Mucosa of rectum (tissue), 2 donors: ENCODE measurements at regions not wholly inside any gene's neighbourhood (a gene's known extent, or its start where the extent isn't known, plus 50 kb on each side); places are given as distances from the start of the nearest gene placed in this dataset.

Experiments
- H3K27ac ChIP-seq, 2 donors: one replicate each; pipeline ENCODE4 v1.7.0; 2013; ENCODE audit warnings: inconsistent platforms in 2 of 2, low read depth in 2 of 2, low read length in 2 of 2
- H3K27me3 ChIP-seq, 2 donors: one replicate each; pipeline ENCODE4 v1.7.0; 2013; ENCODE audit warnings: low read length in 2 of 2; ENCODE audit not compliant: control insufficient read depth in 2 of 2, insufficient read depth in 2 of 2
- H3K36me3 ChIP-seq, 2 donors: one replicate each; pipeline ENCODE4 v1.7.0; 2013; ENCODE audit warnings: low read length in 2 of 2; ENCODE audit not compliant: control insufficient read depth in 2 of 2, insufficient read depth in 2 of 2
- H3K4me1 ChIP-seq, 2 donors: one replicate each; pipeline ENCODE4 v1.7.0; 2013; ENCODE audit warnings: low read length in 2 of 2, mild to moderate bottlenecking in 1 of 2; ENCODE audit not compliant: control insufficient read depth in 2 of 2, insufficient read depth in 2 of 2
- H3K4me3 ChIP-seq, 2 donors: one replicate each; pipeline ENCODE4 v1.7.0; 2013; ENCODE audit warnings: low read length in 2 of 2
- H3K9ac ChIP-seq, 2 donors: one replicate each; pipeline ENCODE4 v1.7.0; 2013; ENCODE audit warnings: low read length in 2 of 2, low read depth in 1 of 2, mild to moderate bottlenecking in 1 of 2
- H3K9me3 ChIP-seq, 2 donors: one replicate each; pipeline ENCODE4 v1.7.0; 2013; ENCODE audit warnings: low read length in 2 of 2; ENCODE audit not compliant: control insufficient read depth in 2 of 2
- donor health status: healthy.
- donor health status: Normal muscosa, but diverticular disease.

DNA sequence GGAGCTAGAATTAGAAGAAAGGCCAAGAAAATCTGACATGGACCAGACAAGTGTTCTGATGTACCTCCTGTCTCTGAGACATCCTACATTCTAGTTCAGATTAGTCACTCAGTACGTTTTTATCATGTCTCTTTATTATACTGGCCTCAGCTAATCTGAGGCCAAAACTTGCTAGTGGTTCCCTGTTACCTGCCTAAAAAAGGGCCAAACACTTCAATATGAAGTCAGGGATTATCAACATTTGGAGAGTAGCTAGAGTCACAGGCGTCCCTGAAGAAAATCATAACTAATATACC is 587.4 kb downstream of the PRELID2 start:
- no peaks in the 10 kb centered on the region for H3K4me1 ChIP-seq
- H3K27me3 ChIP-seq: no peaks in the 10 kb centered on the region
- no peaks in the 10 kb centered on the region for H3K36me3 ChIP-seq
- H3K9me3 ChIP-seq: no peaks in the 10 kb centered on the region
- H3K4me3 ChIP-seq: no peak overlapping the region
- H3K27ac ChIP-seq: no peak overlapping the region
- no peak overlapping the region for H3K9ac ChIP-seq

DNA sequence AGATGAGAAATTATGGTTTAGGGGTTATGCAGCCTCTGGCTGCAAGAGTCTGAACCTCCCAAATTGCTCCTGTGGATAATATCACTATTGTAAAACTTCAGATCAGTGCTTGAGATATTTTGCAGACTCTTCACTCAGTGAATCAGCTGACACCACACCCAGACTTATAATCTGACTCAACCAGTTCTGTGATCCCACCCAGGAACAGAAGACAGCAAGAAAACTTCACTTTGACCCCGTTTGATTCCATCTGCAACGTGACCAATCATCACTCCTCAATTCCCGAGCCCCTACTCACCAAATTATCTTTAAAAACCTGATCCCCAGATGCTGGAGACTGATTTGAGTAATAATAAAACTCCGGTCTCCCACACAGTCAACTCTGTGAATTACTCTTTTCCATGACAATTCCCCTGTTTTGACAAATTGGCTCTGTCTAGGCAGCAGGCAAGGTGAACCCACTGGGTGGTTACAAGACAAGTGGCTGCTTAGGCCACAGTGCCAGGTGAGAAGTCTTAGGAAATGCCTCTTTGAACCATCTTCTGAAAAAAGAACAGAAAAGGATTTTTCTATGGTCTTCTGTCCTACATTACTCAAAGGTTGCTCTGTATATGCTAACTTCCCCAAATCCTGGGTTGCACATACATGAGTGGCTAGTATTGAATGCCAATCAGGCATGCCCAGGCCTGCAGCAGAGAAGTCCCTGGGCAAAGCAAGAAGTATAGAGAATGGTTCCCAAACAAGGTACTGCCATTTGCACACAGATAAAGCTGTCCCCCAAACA is 588.0 kb downstream of the PRELID2 start:
- Histone ChIP-seq H3K27me3 (no peaks in the 10 kb centered on the region), H3K4me1 (no peaks in the 10 kb centered on the region), H3K36me3 (no peaks in the 10 kb centered on the region), H3K27ac (no peak overlapping the region), H3K9ac (no peak overlapping the region), H3K9me3 (no peaks in the 10 kb centered on the region), H3K4me3 (no peak overlapping the region)

DNA sequence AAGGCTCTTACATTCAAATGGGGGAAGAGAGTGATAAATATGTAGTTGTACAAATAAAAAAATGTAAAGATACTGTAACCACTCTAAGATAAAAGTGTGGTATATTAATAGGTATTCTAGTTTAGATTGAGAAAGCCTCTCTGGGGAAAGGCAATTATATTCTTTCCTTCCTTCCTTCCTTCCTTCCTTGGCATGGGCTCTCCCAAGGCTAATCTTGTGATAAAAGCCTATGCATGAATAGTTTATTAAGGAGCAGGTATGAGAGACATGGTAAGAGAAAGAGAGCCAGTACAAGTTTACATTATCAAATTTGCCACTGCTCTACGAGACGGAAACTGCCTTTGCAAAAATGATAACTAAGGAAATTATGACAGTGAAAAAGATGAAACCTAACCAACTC is 588.8 kb downstream of the PRELID2 start:
- H3K9me3 ChIP-seq: no peaks in the 10 kb centered on the region
- no peak overlapping the region for H3K4me3 ChIP-seq
- H3K36me3 ChIP-seq: no peaks in the 10 kb centered on the region
- no peaks in the 10 kb centered on the region for H3K4me1 ChIP-seq
- H3K27me3 ChIP-seq: no peaks in the 10 kb centered on the region
- H3K27ac ChIP-seq: no peak overlapping the region
- H3K9ac ChIP-seq: no peak overlapping the region

DNA sequence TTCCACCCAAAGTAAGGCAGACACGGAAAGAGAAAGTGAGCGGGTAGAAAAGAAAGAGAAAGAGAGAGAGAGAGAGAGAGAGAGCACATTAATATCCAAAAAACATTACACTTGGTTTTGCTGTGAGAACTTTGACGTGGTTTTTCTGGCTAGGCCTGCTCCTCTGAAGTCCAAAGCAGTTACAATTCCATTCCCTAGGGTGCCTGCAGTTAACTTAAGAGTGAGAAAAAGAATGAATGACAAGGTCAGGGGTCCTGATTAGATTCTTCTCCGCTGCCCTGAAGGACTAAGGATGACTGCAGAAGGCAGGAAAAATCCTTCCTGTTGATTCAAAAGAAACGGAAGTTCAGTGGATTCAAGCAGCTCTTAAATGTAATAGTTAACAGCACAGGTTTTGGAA is 589.8 kb downstream of the PRELID2 start:
- Histone ChIP-seq H3K27ac (no peak overlapping the region), H3K4me3 (no peak overlapping the region), H3K36me3 (no peaks in the 10 kb centered on the region), H3K27me3 (no peaks in the 10 kb centered on the region), H3K4me1 (no peaks in the 10 kb centered on the region), H3K9me3 (no peaks in the 10 kb centered on the region), H3K9ac (no peak overlapping the region)

DNA sequence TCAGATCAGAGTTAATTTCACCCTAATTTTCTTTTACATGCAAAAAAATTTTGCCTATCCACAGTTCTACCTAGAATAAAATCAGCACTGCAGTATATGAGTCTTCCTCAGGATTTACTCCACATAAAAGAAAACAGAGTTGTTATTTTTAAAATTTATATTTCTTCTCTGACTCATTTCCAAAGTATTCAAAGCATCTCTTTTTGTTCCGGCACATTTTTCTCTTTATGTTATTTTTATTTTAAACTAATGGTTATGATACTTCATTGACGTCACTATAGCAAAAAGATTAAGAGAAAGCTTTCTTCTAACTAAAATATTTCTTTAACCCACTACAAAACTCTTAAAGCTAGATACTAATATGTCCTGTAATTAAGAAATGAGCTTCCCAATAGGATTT is 590.4 kb downstream of the PRELID2 start:
- no peaks in the 10 kb centered on the region for H3K36me3 ChIP-seq
- no peak overlapping the region for H3K4me3 ChIP-seq
- no peak overlapping the region for H3K27ac ChIP-seq
- no peaks in the 10 kb centered on the region for H3K27me3 ChIP-seq
- no peaks in the 10 kb centered on the region for H3K9me3 ChIP-seq
- no peak overlapping the region for H3K9ac ChIP-seq
- H3K4me1 ChIP-seq: no peaks in the 10 kb centered on the region

DNA sequence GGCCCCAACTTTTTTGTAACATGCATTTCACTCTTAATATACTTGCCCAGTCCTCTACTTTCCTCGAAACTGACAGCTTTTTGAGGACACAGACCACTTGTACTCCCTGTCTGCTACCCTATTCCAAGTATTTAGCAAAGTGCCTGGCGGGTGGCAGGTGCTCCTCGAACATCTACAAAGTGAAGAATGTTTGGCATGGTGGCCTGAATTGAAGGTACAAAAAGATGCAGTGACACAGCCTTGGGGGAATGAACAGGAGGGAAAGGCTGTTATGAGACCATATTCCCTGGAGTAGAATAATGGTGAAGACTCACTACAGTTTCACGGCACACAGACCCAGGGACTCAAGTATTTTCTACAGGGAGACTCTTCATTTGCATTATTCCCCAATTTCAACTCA is 590.9 kb downstream of the PRELID2 start:
- no peaks in the 10 kb centered on the region for H3K27me3 ChIP-seq
- H3K4me3 ChIP-seq: no peak overlapping the region
- no peak overlapping the region for H3K9ac ChIP-seq
- no peaks in the 10 kb centered on the region for H3K4me1 ChIP-seq
- H3K27ac ChIP-seq: no peak overlapping the region
- H3K36me3 ChIP-seq: no peaks in the 10 kb centered on the region
- H3K9me3 ChIP-seq: no peaks in the 10 kb centered on the region

DNA sequence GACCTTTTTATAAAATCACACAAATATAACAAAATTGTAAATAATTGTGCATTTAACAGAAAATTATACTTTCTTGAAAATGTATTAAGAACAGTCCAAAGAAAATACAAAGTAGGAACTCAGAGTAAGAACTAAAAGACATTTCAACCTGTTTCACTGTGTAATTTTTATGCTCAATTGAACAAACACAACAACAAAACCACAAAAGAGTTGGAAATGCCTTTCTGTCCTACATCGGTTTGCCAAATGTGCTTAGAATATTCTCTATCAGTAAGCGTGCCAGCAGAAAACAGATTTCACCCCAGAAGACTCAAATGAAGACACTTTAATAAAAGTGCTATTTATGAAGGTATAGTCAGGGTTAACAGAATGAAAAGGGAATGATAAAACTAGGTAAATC is 592.1 kb downstream of the PRELID2 start:
- no peaks in the 10 kb centered on the region for H3K4me1 ChIP-seq
- no peaks in the 10 kb centered on the region for H3K9me3 ChIP-seq
- no peaks in the 10 kb centered on the region for H3K27me3 ChIP-seq
- H3K27ac ChIP-seq: no peak overlapping the region
- H3K9ac ChIP-seq: no peak overlapping the region
- no peaks in the 10 kb centered on the region for H3K36me3 ChIP-seq
- H3K4me3 ChIP-seq: no peak overlapping the region

DNA sequence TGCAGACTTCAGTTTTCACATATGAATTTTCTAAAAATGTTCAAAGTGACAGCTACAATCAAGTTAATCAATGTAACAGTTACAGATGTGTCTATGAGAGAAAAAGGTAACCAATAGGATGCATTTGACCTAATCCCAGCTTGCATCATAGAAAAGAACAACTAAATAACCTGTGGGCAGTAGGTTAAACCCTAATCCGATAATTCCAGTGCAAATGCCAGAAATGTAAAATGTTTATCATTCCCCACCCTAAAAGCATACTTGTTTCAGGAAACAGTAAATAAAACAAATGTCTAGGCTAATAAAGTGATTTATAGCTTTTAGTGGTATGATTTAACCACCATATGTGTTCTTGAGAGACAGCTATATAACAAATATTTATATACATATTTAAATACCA is 592.6 kb downstream of the PRELID2 start:
- H3K9ac ChIP-seq: no peak overlapping the region
- no peak overlapping the region for H3K27ac ChIP-seq
- no peaks in the 10 kb centered on the region for H3K36me3 ChIP-seq
- no peaks in the 10 kb centered on the region for H3K4me1 ChIP-seq
- no peak overlapping the region for H3K4me3 ChIP-seq
- H3K27me3 ChIP-seq: no peaks in the 10 kb centered on the region
- H3K9me3 ChIP-seq: no peaks in the 10 kb centered on the region

DNA sequence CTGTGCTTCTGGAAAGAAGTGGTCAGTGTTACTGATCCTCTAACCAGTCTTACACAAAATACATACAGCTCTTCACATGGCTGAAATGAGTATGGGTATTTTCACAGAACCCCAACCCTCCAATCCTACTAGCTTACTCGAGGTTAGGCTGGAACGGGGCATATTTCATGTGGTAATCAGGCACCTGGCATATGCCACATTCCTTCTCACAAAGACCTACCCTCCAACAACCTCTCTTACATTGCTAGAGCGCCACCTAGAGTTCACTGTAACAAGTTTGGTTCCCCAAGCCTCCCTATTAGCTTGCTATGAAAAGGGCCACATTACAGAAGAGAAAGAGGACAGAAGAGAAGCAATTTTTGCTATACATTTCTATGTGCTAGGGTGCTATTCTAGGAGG is 597.3 kb downstream of the PRELID2 start:
- H3K36me3 ChIP-seq: no peaks in the 10 kb centered on the region
- no peak overlapping the region for H3K9ac ChIP-seq
- no peaks in the 10 kb centered on the region for H3K9me3 ChIP-seq
- no peak overlapping the region for H3K4me3 ChIP-seq
- H3K27ac ChIP-seq: no peak overlapping the region
- H3K27me3 ChIP-seq: no peaks in the 10 kb centered on the region
- H3K4me1 ChIP-seq: no peaks in the 10 kb centered on the region

DNA sequence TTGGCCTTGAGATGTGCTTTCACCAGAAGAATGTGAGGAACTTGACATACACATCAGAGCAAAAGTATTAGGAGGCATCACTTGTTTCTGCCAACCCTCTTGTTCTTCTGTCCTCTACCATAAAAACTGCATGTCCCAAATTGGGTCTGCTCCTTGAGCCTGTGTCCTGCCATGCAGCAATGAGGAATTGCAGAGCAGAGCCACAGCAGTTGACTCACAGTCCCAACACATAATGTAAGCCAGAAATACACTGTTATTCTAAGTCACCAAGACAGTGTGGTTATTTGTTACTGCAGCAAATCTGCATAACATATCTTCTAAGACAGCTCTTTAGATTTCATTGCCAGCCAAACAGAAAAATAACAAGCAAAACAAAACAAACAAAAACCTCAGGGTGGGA is 598.2 kb downstream of the PRELID2 start:
- H3K4me1 ChIP-seq: no peaks in the 10 kb centered on the region
- no peak overlapping the region for H3K4me3 ChIP-seq
- H3K27me3 ChIP-seq: no peaks in the 10 kb centered on the region
- no peaks in the 10 kb centered on the region for H3K36me3 ChIP-seq
- H3K9me3 ChIP-seq: no peaks in the 10 kb centered on the region
- no peak overlapping the region for H3K9ac ChIP-seq
- H3K27ac ChIP-seq: no peak overlapping the region

DNA sequence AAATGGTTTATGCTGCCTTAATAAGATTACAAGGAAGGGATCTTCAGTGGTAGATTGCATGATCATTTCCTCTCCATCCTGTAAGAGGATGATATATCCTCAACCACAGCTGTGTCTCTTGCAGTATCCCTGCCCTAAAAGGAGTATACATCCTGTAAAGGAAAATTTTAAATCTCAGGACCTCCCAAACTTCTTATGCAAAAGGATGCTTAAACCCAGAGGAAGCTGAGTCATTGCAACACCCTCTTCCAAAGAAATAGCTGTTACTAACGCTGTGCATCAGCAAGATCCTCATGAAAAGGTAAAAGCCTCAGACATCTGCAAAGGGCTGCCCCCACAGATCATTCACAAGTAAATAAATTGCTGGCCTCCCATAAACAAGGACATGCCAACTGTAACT is 599.0 kb downstream of the PRELID2 start:
- Histone ChIP-seq H3K9ac (no peak overlapping the region), H3K9me3 (no peaks in the 10 kb centered on the region), H3K27ac (no peak overlapping the region), H3K4me3 (no peak overlapping the region), H3K36me3 (no peaks in the 10 kb centered on the region), H3K27me3 (no peaks in the 10 kb centered on the region), H3K4me1 (no peaks in the 10 kb centered on the region)
